HepG2 (cell line): ENCODE measurements at regions not wholly inside any gene's neighbourhood (a gene's known extent, or its start where the extent isn't known, plus 50 kb on each side); places are given as distances from the start of the nearest gene placed in this dataset.

Source experiments
- ATAC-seq: fragments of 200-7000 bp; cut with Tn5 transposase; 3 replicates; pipeline ENCODE4 v1.9.1; 2020; ENCODE audit warnings: mild to moderate bottlenecking, moderate library complexity
- BruUV-seq: library from RNA; stranded (reverse); fragments of 400-500 nt; replicated peaks from 2 replicates; lab custom pipeline; 2021; lab: Mats Ljungman, UMichigan
- CTCF ChIA-PET: fragments of 300-600 bp; formaldehyde crosslinking; extraction: SDS; loops from one replicate; lab custom pipeline; 2021; ENCODE audit warnings: low total read pairs, inconsistent platforms, low intra/inter-chr PET ratio; lab: Yijun Ruan, JAX
- POLR2A ChIA-PET: fragments of 350-600 bp; sonication (Branson Sonifier 250); formaldehyde crosslinking; loops from one replicate; lab custom pipeline; 2020; ENCODE audit warnings: antibody characterized with exemption, inconsistent platforms; lab: Yijun Ruan, JAX
- DNase-seq: peaks from one replicate; pipeline ENCODE4 v3.0.0-alpha.2; 2015; ENCODE audit warnings: low spot score
- FAIRE-seq: peaks from 3 replicates; lab custom pipeline; 2011; peaks lifted over from hg19 to GRCh38; lab: Jason Lieb, UNC
- H2AFZ ChIP-seq: one replicate; pipeline ENCODE4 v1.6.1; 2011; ENCODE audit warnings: low read length, inconsistent platforms
- H3K27ac ChIP-seq: fragments of 300-600 bp; 3 replicates; pipeline ENCODE4 v1.8.0; 2011; ENCODE audit warnings: mixed run types, mild to moderate bottlenecking, mixed read lengths, low read length, inconsistent platforms; ENCODE audit not compliant: insufficient read depth; ENCODE audit errors: extremely low read length
- H3K27me3 ChIP-seq, 2 experiments: fragments of 200-600 bp in 1 of 2; 2 replicates in 1 of 2; 3 replicates in 1 of 2; pipeline versions ENCODE4 v1.6.0 to v1.8.0; 2011; ENCODE audit warnings: low read length in 2 of 2, mild to moderate bottlenecking in 2 of 2, moderate library complexity in 2 of 2, inconsistent platforms in 1 of 2; ENCODE audit not compliant: insufficient read depth in 2 of 2, control insufficient read depth in 1 of 2
- H3K36me3 ChIP-seq, 2 experiments: fragments of 200-600 bp in 1 of 2; replicated peaks in 1 of 2; 2 replicates in 1 of 2; 3 replicates in 1 of 2; pipeline versions ENCODE4 v1.5.1 to v1.8.0; 2011; ENCODE audit warnings: low read length in 2 of 2, inconsistent platforms in 1 of 2; ENCODE audit not compliant: insufficient read depth in 2 of 2, control insufficient read depth in 1 of 2
- H3K4me1 ChIP-seq: 2 replicates; pipeline ENCODE4 v1.5.1; 2012; ENCODE audit warnings: low read length, inconsistent platforms; ENCODE audit not compliant: insufficient read depth
- H3K4me2 ChIP-seq: 2 replicates; pipeline ENCODE4 v1.6.0; 2011; ENCODE audit warnings: low read depth, low read length, inconsistent platforms
- H3K4me3 ChIP-seq, 3 experiments: fragments of 200-600 bp in 1 of 3; sonication (generic), shearing (Covaris generic) in 1 of 3; replicated peaks in 1 of 3; 2 replicates each; pipeline ENCODE4 v1.5.1; 2011 to 2016; ENCODE audit warnings: low read length in 3 of 3, inconsistent platforms in 2 of 3, low read depth in 2 of 3, mild to moderate bottlenecking in 2 of 3, control low read depth in 1 of 3, mixed read lengths in 1 of 3; ENCODE audit not compliant: insufficient read depth in 1 of 3
- H3K79me2 ChIP-seq: one replicate; pipeline ENCODE4 v1.6.1; 2011; ENCODE audit warnings: low read length, inconsistent platforms; ENCODE audit not compliant: insufficient read depth
- H3K9ac ChIP-seq: 2 replicates; pipeline ENCODE4 v1.6.0; 2011; ENCODE audit warnings: mild to moderate bottlenecking, low read depth, low read length, inconsistent platforms; ENCODE audit not compliant: insufficient read depth
- H3K9me3 ChIP-seq: 2 replicates; pipeline ENCODE4 v1.5.1; 2012; ENCODE audit warnings: mild to moderate bottlenecking, low read length
- H4K20me1 ChIP-seq: 2 replicates; pipeline ENCODE4 v1.6.0; 2011; ENCODE audit warnings: inconsistent platforms, mild to moderate bottlenecking, low read length, moderate library complexity; ENCODE audit not compliant: insufficient read depth
- CBX1 ChIP-seq: IDR thresholded peaks from one replicate; pipeline ENCODE4 v1.6.1; 2016; ENCODE audit warnings: antibody characterized with exemption, low read depth
- EP300 ChIP-seq, 3 experiments: sonication (generic) in 1 of 3; formaldehyde crosslinking in 1 of 3; IDR thresholded peaks; 2 replicates each; pipeline versions ENCODE4 v1.5.1 to v1.6.1; 2011 to 2020; ENCODE audit warnings: low read depth in 2 of 3, low read length in 2 of 3, borderline replicate concordance in 1 of 3, improper control_type of control experiment in 1 of 3, mild to moderate bottlenecking in 1 of 3, missing genetic modification reagents in 1 of 3, moderate library complexity in 1 of 3
- FOXC1 ChIP-seq: sonication (generic); formaldehyde crosslinking; IDR thresholded peaks from 2 replicates; pipeline ENCODE4 v1.8.0; 2022; ENCODE audit warnings: mild to moderate bottlenecking, missing genetic modification reagents, borderline replicate concordance
- HDAC6 ChIP-seq: fragments of 200-600 bp; sonication (generic); IDR thresholded peaks from 2 replicates; pipeline ENCODE4 v1.7.0; 2017; ENCODE audit warnings: mild to moderate bottlenecking, antibody characterized with exemption, low read length, low read depth
- JUNB ChIP-seq: sonication (generic); formaldehyde crosslinking; IDR thresholded peaks from 2 replicates; pipeline ENCODE4 v1.8.0; 2022; ENCODE audit warnings: missing genetic modification reagents, mild to moderate bottlenecking, borderline replicate concordance
- KLF13 ChIP-seq: sonication (generic); formaldehyde crosslinking; IDR thresholded peaks from 2 replicates; pipeline ENCODE4 v1.4.0; 2020; ENCODE audit warnings: mild to moderate bottlenecking, missing genetic modification reagents
- PCBP2 ChIP-seq: fragments of 200-400 bp; formaldehyde crosslinking; optimal IDR thresholded peaks from 2 replicates; pipeline ENCODE3; 2018; ENCODE audit warnings: low read length, low read depth; ENCODE audit not compliant: poor library complexity, severe bottlenecking
- RBM39 ChIP-seq: fragments of 200-400 bp; formaldehyde crosslinking; IDR thresholded peaks from one replicate; pipeline ENCODE4 v1.6.1; 2018; ENCODE audit warnings: antibody characterized with exemption, mild to moderate bottlenecking, low read depth, low read length; ENCODE audit not compliant: poor library complexity, severe bottlenecking
- ZNF33A ChIP-seq: sonication (generic); formaldehyde crosslinking; IDR thresholded peaks from 2 replicates; pipeline ENCODE4 v1.5.1; 2020; ENCODE audit warnings: missing genetic modification reagents, mild to moderate bottlenecking, moderate library complexity, borderline replicate concordance
- ZNF589 ChIP-seq: sonication (generic); formaldehyde crosslinking; conservative IDR thresholded peaks from 2 replicates; pipeline ENCODE4 v1.8.0; 2022; ENCODE audit warnings: mild to moderate bottlenecking, moderate library complexity, missing genetic modification reagents
- ZNF619 ChIP-seq: sonication (generic); formaldehyde crosslinking; IDR thresholded peaks from 2 replicates; pipeline ENCODE4 v1.4.0; 2020; ENCODE audit warnings: mild to moderate bottlenecking, missing genetic modification reagents
- WGBS: methylation state at CpG from one replicate; pipeline ENCODE4 v1.1.6; 2017; ENCODE audit warnings: low lambda C conversion rate; 5-methylcytosine and 5-hydroxymethylcytosine counted together
- in situ Hi-C: cut with HindIII; loops from 2 replicates; pipeline ENCODE4 v1.10.0; 2017; ENCODE audit warnings: low pct_unique_long_range_greater_than_20kb; ENCODE audit not compliant: extremely low pct_ligation_motif_present
- intact Hi-C: fragments of 100-400 bp; cut with micrococcal nuclease; formaldehyde crosslinking; loops from one replicate; pipeline ENCODE4 v1.10.0; 2022; ENCODE audit not compliant: unreplicated experiment
- TF ChIP-seq, protein P1 (sequence below): sonication (generic); formaldehyde crosslinking; IDR thresholded peaks from 2 replicates; pipeline ENCODE4 v1.4.0; 2020; ENCODE audit warnings: missing genetic modification reagents
- TF ChIP-seq, protein P2 (sequence below): IDR thresholded peaks from 2 replicates; pipeline ENCODE4 v1.6.1; 2016; ENCODE audit warnings: missing compliant biosample characterization, missing genetic modification reagents, borderline replicate concordance
- TF ChIP-seq, protein P3 (sequence below): sonication (generic); formaldehyde crosslinking; IDR thresholded peaks from 2 replicates; pipeline ENCODE4 v1.9.0; 2021; ENCODE audit warnings: missing genetic modification reagents, mild to moderate bottlenecking, borderline replicate concordance

DNA sequence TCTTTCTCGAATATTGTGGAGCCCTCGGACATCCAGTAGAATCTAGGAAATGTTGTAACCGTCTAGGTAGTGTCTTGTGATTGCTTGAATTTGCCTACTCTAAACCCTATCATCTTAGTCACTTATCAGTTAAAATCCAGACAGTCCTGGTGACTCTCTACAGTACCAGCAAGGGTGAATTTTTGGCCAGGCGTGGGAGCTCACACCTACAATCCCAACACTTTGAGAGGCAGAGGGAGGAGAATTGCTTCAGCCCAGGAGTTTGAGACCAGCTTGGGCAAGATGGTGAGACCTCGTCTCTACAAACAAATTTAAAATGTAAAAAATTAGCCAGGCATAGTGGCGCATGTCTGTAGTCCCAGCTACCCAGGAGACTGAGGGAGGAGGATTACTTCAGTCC, 230.9 kb downstream of the CHRM3 start:
- Histone ChIP-seq H3K79me2 (no peaks in the 10 kb centered on the region), H2AFZ (no peak overlapping the region), H3K4me2 (no peak overlapping the region), H3K36me3 (no peaks in the 10 kb centered on the region), H3K27me3 (no peaks in the 10 kb centered on the region; a peak in 1 of 5 replicates), H3K27ac (no peak overlapping the region), H3K4me1 (no peaks in the 10 kb centered on the region), H4K20me1 (no peaks in the 10 kb centered on the region), H3K4me3 (no peak overlapping the region), H3K9me3 (peaks cover 50% of the 10 kb centered on the region), H3K9ac (no peak overlapping the region)
- no peak for DNase-seq
- 3% methylated on average over 6 of the region's 6 CpGs for WGBS
- no peak for ATAC-seq
- CTCF ChIA-PET: no interaction called here
- no TSS peak for BruUV-seq
- no peak for TF ChIP-seq FOXC1 (CRISPR knock-in tag)
- POLR2A ChIA-PET: no interaction called here
- intact Hi-C loops (no loop called here), in situ Hi-C loops (no loop called here)
- no peak for FAIRE-seq

DNA sequence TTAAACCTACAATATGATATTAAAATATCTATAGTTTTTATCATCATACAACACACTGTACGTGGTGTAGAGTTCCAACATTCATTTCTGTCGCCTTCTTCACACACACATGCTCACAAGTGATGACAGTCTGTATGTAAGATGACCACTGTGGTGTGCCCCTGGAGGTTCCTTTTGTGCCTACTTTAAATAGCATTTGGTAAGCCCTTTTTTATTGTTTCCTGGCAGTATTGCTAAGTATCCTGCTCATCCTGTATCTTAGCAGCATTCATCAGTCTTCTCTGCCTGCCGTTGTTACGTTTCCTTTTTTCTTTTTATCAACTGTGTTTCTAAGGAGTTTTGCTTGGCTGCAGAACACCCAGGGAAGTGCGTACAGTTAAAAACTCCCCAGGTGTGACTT, 231.4 kb downstream of the CHRM3 start:
- Histone ChIP-seq H3K4me2 (no peak overlapping the region), H2AFZ (no peak overlapping the region), H3K27me3 (no peaks in the 10 kb centered on the region; a peak in 1 of 5 replicates), H3K27ac (no peak overlapping the region), H4K20me1 (no peaks in the 10 kb centered on the region), H3K4me3 (no peak overlapping the region), H3K36me3 (no peaks in the 10 kb centered on the region), H3K79me2 (no peaks in the 10 kb centered on the region), H3K4me1 (no peaks in the 10 kb centered on the region), H3K9me3 (peaks cover 50% of the 10 kb centered on the region), H3K9ac (no peak overlapping the region)
- no peak for DNase-seq
- CTCF ChIA-PET: no interaction called here
- BruUV-seq: no TSS peak
- FAIRE-seq: no peak
- POLR2A ChIA-PET: no interaction called here
- in situ Hi-C loops: no loop called here
- WGBS: 6% methylated on average over 5 of the region's 5 CpGs
- intact Hi-C loops: no loop called here
- ATAC-seq: no peak
- TF ChIP-seq PCBP2: no peak
- no peak for TF ChIP-seq ZNF33A (CRISPR knock-in tag)
- no peak for TF ChIP-seq CBX1
- no peak for TF ChIP-seq JUNB (CRISPR knock-in tag)
- TF ChIP-seq, protein P1, sequence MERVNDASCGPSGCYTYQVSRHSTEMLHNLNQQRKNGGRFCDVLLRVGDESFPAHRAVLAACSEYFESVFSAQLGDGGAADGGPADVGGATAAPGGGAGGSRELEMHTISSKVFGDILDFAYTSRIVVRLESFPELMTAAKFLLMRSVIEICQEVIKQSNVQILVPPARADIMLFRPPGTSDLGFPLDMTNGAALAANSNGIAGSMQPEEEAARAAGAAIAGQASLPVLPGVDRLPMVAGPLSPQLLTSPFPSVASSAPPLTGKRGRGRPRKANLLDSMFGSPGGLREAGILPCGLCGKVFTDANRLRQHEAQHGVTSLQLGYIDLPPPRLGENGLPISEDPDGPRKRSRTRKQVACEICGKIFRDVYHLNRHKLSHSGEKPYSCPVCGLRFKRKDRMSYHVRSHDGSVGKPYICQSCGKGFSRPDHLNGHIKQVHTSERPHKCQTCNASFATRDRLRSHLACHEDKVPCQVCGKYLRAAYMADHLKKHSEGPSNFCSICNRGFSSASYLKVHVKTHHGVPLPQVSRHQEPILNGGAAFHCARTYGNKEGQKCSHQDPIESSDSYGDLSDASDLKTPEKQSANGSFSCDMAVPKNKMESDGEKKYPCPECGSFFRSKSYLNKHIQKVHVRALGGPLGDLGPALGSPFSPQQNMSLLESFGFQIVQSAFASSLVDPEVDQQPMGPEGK (CRISPR knock-in tag): no peak
- TF ChIP-seq HDAC6: no peak
- no peak for TF ChIP-seq EP300 (IDR thresholded peaks at IDR 0.05; ENCODE audit: low read depth in 2 of 2, low read length in 2 of 2)
- no peak for TF ChIP-seq EP300 (CRISPR knock-in tag; IDR thresholded peaks at IDR 0.05; ENCODE audit: borderline replicate concordance)
- TF ChIP-seq RBM39: no peak
- TF ChIP-seq, protein P2, sequence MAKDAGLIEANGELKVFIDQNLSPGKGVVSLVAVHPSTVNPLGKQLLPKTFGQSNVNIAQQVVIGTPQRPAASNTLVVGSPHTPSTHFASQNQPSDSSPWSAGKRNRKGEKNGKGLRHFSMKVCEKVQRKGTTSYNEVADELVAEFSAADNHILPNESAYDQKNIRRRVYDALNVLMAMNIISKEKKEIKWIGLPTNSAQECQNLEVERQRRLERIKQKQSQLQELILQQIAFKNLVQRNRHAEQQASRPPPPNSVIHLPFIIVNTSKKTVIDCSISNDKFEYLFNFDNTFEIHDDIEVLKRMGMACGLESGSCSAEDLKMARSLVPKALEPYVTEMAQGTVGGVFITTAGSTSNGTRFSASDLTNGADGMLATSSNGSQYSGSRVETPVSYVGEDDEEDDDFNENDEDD (CRISPR knock-in tag): no peak
- TF ChIP-seq ZNF589 (CRISPR knock-in tag): no peak
- TF ChIP-seq, protein P3, sequence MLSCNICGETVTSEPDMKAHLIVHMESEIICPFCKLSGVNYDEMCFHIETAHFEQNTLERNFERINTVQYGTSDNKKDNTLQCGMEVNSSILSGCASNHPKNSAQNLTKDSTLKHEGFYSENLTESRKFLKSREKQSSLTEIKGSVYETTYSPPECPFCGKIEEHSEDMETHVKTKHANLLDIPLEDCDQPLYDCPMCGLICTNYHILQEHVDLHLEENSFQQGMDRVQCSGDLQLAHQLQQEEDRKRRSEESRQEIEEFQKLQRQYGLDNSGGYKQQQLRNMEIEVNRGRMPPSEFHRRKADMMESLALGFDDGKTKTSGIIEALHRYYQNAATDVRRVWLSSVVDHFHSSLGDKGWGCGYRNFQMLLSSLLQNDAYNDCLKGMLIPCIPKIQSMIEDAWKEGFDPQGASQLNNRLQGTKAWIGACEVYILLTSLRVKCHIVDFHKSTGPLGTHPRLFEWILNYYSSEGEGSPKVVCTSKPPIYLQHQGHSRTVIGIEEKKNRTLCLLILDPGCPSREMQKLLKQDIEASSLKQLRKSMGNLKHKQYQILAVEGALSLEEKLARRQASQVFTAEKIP (CRISPR knock-in tag): no peak
- no peak for TF ChIP-seq KLF13 (CRISPR knock-in tag)
- TF ChIP-seq ZNF619 (CRISPR knock-in tag): no peak
